ENCODE measurements at regions not wholly inside any gene's neighbourhood (a gene's known extent, or its start where the extent isn't known, plus 50 kb on each side); places are given as distances from the start of the nearest gene placed in this dataset.

GRCh38 chr1:193539731-193540459 lies 353.5 kb upstream of the B3GALT2 start:
- no peak for DNase-seq

DNA sequence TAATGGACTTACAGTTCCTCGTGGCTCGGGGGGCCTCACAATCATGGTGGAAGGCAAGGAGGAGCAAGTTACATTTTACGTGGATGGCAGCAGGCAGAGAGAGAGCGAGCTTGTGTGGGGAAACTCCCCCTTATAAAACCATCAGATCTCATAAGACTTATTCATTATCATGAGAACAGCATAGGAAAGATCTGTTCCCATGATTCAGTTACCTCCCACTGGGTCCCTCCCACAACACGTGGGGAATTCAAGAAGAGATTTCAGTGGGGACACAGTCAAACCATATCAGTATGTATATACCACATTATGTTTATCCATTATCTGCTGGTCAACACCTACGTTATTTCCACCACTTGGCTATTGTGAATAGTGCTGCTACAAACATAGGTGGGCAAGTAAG lies 352.3 kb upstream of the B3GALT2 start:
- no peak for DNase-seq

DNA sequence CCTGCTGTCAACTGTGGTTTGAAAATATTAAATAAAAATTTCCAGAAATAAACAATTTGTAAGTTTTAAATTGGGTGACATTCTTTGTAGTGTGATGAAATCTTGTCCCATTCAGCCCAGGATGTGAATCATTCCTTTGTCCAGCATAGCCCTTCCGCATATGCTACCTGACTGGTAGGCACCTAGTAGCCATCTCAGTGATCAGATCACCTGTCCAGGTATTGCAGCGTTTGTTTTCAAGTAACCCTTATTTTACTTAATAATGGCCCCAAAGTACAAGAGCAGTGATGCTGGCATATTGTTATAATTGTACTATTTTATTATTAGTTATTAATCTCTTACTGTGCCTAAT lies 351.6 kb upstream of the B3GALT2 start:
- DNase-seq: no peak

- no peak for DNase-seq
These were observed 351.0 kb upstream of the B3GALT2 start for GRCh38 chr1:193537266-193538002.

DNA sequence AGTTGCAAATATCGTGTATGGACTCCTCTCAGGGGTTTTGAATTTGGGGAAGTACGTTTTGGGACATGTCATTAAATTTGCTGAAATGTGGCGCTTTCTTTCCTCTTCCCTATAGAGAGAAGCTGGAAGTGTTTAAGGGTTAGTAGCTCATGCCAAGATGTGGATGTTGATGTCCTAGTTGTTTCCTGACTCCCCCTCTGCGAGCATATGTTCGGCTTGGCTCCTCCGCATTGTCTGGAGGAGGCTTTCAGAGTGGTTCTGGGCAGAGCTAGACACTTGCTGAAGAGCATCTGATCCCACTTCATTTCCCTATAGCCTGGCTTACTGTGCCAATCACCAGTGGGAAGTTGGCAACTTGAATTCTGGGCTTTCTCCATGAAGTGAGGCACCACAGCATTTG lies 347.4 kb upstream of the B3GALT2 start:
- no peak for DNase-seq

GRCh38 chr1:193525917-193526710 lies 339.7 kb upstream of the B3GALT2 start:
- no peak for DNase-seq

DNA sequence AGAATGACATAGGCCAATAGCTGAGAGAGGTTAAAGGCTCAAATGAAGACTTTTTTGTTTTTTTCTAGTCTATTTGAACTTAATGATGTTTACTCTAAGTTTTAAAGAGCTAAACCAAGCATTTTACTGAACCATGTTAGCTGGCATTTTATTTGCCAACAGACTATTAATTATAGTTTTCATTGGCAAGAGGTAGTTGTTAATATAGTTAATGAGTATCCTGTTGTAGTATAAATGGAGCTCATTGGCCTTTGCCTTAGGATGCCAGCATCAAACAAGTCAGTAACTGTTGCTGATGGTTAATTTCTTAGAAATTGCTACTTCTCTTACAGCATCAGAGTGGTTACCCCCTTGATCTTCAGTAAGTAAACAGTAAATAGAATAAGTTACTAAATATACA lies 339.0 kb upstream of the B3GALT2 start:
- DNase-seq: no peak

DNA sequence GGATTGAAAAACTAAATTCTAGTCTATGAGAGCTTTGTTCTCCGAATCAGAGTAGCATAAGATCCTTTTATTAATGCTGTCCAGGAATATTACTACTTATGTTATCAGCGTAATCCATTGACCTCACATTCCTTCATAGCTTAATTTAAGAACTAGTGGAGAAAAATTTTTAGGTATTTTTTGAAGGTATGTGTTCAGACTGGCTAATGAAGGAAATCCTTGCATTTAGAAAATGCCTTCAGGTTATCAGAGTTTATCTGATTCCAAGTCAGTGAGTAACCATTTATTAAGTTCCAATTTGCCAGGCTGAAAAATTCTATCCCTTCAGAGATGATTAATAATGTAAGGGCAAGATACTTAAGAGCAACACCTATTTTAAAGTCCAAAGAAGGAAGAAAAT lies 338.2 kb upstream of the B3GALT2 start:
- no peak for DNase-seq

- no peak for DNase-seq
These were observed 337.6 kb upstream of the B3GALT2 start for GRCh38 chr1:193524021-193524420.

DNA sequence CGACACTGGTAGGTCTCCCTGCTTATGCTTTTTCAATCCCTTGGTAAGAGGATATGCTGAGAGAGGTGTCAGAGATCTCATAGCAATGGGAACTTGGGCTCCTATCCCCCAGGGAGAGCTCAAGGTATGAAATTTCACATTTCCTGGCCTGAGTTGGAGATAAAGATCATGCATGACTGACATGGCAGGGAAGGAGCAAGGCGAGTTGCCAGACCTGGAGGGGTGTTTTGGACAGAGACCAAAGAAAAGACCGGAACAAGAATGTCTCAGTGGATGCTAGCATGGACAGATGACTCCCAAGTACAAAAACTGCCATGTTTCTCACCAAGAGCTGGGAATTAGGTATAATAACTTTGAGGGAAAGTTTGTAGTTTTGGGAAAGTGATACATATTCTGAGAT lies 334.1 kb upstream of the B3GALT2 start:
- peak; percentile 26 for DNase-seq

DNA sequence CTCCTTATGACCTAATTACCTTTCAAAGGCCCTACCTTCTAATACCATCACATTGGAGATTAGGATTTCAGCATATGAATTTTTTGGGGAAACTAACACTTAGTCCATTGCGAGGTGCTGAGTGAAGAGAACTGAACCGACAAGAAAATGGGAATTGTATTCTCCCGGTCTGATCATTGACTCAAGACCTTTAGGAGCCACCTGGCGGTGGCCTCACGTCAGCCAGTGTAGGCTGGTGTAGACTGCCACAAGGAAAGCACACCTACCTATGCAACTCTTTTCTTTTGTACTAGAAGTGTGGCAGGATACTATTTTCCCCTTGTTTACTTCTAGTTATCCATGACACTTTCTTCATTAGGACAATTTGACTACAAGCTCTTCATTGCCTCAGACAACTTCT lies 333.5 kb upstream of the B3GALT2 start:
- no peak for DNase-seq

DNA sequence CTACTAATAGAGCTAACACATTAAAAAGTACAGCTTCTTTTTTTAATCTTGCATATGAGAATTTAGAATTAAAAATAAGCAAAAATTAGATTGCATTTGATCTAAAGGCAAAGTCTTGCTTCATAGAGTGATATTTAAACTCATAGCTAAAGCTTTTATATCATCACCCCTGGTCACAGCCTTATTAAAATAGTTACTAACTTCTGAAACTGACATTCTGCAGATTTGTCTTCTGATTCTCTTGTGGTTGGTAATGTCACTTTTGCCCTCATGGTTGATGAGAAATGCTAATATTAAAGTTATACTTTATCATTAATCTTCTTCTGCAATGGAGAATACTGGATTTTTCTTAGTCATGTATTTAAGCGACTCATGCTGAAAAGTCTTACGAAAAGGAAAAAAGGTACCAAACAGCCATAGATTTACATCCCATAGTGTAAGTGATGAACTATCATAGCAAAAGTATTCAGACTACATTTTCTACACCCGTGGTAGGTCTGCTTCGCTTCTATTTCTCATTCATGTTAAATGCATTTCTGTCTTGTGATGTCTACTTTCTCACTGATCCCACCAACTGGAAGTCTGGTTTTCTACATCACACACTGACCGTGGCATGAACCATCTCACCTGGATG lies 330.5 kb upstream of the B3GALT2 start:
- DNase-seq: no peak

GRCh38 chr1:193514397-193514796 lies 328.0 kb upstream of the B3GALT2 start:
- DNase-seq: no peak

DNA sequence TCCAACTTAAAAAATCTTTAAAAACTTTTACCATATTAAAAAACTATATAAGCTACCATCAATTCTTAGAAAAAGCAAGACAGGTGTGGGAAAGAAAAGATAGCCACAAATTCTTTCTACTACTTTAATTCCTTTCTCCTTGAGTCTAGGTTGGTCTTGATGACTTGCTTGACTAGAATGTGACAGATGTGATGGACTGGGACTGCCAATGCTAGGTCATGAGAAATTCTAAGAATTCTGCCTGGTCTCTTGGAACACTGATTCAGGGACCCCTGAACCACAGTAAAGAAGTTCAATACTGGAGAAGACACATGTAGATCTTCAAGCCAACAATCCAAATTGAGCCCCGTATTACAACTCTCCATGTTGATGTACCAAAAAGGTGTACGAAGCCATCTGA lies 326.6 kb upstream of the B3GALT2 start:
- DNase-seq: no peak

GRCh38 chr1:193504920-193505319 lies 318.5 kb upstream of the B3GALT2 start:
- DNase-seq: no peak

GRCh38 chr1:193498088-193498655 lies 311.8 kb upstream of the B3GALT2 start:
- DNase-seq: no peak

- no peak for DNase-seq
These were observed 308.0 kb upstream of the B3GALT2 start for GRCh38 chr1:193494368-193494767.

GRCh38 chr1:193489191-193489590 lies 302.8 kb upstream of the B3GALT2 start:
- no peak for DNase-seq

DNA sequence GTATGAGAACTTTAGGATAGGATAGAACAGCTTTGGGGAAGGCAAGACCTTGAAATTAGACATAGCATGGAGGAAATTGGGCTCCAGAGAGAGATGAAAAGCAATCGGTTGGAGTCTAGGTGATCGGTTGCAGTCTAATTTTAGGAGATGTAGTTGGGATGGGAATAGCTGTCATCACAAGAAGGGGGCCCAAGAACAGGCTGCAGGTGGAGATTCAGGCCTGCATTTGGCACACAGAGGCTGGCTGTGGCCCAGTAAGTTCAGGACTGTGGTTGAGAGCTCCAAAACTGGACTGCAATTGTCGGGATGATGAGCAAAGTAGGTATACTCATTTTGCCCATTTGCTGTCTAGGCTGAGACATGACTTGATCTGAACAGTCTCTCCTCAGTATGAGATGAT lies 301.3 kb upstream of the B3GALT2 start:
- no peak for DNase-seq

DNA sequence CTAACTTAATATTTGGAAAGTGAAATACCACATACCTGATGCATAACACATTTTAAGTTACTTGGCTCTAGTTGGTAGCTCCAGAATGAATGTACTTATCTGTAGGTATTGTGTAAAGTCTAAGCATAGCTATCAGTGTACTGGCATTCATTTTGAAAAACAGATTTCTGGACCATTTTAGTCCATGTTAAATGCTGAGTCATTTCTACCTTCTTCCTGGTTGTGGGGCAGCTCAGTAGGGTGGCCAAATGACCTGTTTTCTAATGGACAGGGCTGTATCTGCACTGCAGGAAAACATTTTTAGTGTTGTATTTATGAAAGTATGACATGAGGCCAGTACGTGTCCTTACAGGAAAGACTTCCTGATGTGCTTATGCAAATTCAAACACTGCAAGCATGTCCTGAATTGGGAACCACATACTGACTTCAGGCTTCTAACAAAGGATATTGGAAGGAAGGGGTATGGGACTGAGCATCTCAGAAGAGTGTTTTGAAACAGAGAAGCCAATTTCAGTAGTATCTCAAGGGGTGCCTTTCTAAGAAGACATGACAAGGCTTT lies 300.3 kb upstream of the B3GALT2 start:
- peak; percentile 19 for DNase-seq

DNA sequence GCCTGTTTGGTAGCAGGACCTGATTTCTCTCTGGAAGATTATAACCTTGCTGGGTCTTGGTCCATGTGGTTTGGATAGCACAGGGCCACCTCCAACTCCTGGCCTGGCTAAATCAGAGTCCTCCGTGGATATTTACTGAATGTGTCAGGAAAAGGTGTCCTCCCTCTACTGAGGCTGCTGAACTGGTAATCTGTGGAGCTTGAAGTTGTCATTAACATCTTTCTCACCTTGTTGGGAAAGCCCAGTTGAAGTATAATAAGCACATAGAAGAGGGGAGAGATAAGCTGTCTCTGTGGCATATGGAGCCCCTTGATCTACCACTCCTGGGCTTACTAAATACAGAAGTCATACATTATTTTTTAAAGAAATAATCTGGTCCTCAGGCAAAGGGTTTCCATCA lies 294.3 kb upstream of the B3GALT2 start:
- DNase-seq: no peak

GRCh38 chr1:193479187-193479586 lies 292.8 kb upstream of the B3GALT2 start:
- DNase-seq: no peak

All from fibroblast of skin of back (primary cell).